HepG2 (cell line): ENCODE measurements at regions not wholly inside any gene's neighbourhood (a gene's known extent, or its start where the extent isn't known, plus 50 kb on each side); places are given as distances from the start of the nearest gene placed in this dataset.

Experiments used
- EZH2 ChIP-seq: conservative IDR thresholded peaks from 2 replicates; pipeline ENCODE4 v1.6.1; 2012; ENCODE audit warnings: mild to moderate bottlenecking, low read depth, low read length, moderate library complexity
- HDAC1 ChIP-seq: sonication (generic); formaldehyde crosslinking; IDR thresholded peaks from 2 replicates; pipeline ENCODE4 v1.5.1; 2020; ENCODE audit warnings: mild to moderate bottlenecking, missing genetic modification reagents
- JARID2 ChIP-seq: sonication (generic); formaldehyde crosslinking; IDR thresholded peaks from 2 replicates; pipeline ENCODE4 v1.8.1; 2023; ENCODE audit warnings: missing genetic modification reagents, inconsistent platforms; ENCODE audit not compliant: insufficient replicate concordance
- PITX1 ChIP-seq: sonication (generic); formaldehyde crosslinking; IDR thresholded peaks from 2 replicates; pipeline ENCODE4 v1.5.1; 2020; ENCODE audit warnings: mild to moderate bottlenecking, missing genetic modification reagents
- POLR2A ChIP-seq, 2 experiments: IDR thresholded peaks; 2 replicates each; pipeline ENCODE4 v1.6.1; 2011; ENCODE audit warnings: low read depth in 2 of 2, low read length in 2 of 2, mild to moderate bottlenecking in 1 of 2, moderate library complexity in 1 of 2; ENCODE audit not compliant: insufficient read depth in 1 of 2
- REL ChIP-seq: sonication (generic); formaldehyde crosslinking; conservative IDR thresholded peaks from 2 replicates; pipeline ENCODE4 v1.8.0; 2022; ENCODE audit warnings: mild to moderate bottlenecking, missing genetic modification reagents, moderate library complexity
- TIGD3 ChIP-seq: sonication (generic); formaldehyde crosslinking; IDR thresholded peaks from 2 replicates; pipeline ENCODE4 v1.5.1; 2020; ENCODE audit warnings: mild to moderate bottlenecking, missing genetic modification reagents, borderline replicate concordance
- ZFP62 ChIP-seq: sonication (generic); formaldehyde crosslinking; IDR thresholded peaks from 2 replicates; pipeline ENCODE4 v1.4.0; 2020; ENCODE audit warnings: missing genetic modification reagents
- ZNF512 ChIP-seq: sonication (generic); formaldehyde crosslinking; IDR thresholded peaks from 2 replicates; pipeline ENCODE4 v1.4.0; 2020; ENCODE audit warnings: mild to moderate bottlenecking, missing genetic modification reagents
- ZNF766 ChIP-seq: sonication (generic); formaldehyde crosslinking; IDR thresholded peaks from 2 replicates; pipeline ENCODE4 v1.5.0; 2020; ENCODE audit warnings: missing genetic modification reagents, borderline replicate concordance
- ZNF776 ChIP-seq: sonication (generic); formaldehyde crosslinking; IDR thresholded peaks from 2 replicates; pipeline ENCODE4 v1.4.0; 2020; ENCODE audit warnings: mild to moderate bottlenecking, missing genetic modification reagents
- TF ChIP-seq, protein P1 (sequence below): sonication (generic); formaldehyde crosslinking; IDR thresholded peaks from 2 replicates; pipeline ENCODE4 v1.5.0; 2020; ENCODE audit warnings: mild to moderate bottlenecking, missing genetic modification reagents, moderate library complexity

DNA sequence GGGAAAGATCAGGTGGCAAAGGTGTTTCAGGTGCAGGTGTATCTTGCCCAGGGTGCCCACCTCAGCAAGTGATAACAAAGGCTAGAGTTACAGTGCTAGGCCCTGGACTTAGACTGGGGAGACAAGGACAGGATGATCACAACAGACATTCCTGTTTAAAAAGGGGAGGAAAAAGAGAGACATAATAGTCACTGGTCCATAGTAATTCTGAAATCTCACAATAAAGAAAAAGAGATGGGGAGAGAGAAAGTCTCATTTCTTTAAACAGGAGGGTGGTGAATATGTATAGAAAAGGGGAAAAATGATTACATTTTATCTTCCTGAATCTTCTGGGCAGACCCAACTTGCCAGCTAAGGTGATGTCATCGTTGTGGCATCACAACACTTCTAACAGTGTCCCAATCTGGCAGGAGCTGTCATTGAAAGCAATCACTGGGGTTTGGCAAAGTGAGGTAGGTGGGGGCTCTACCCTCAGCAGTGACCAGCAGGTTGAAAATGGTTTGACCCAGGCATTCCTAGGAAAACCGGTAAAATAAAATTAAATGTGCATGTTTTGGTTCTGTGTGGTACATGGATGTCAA, 99.5 kb downstream of the ZNF621 start:
- no peak for TF ChIP-seq ZNF776 (CRISPR knock-in tag)
- no peak for TF ChIP-seq HDAC1
- TF ChIP-seq, protein P1, sequence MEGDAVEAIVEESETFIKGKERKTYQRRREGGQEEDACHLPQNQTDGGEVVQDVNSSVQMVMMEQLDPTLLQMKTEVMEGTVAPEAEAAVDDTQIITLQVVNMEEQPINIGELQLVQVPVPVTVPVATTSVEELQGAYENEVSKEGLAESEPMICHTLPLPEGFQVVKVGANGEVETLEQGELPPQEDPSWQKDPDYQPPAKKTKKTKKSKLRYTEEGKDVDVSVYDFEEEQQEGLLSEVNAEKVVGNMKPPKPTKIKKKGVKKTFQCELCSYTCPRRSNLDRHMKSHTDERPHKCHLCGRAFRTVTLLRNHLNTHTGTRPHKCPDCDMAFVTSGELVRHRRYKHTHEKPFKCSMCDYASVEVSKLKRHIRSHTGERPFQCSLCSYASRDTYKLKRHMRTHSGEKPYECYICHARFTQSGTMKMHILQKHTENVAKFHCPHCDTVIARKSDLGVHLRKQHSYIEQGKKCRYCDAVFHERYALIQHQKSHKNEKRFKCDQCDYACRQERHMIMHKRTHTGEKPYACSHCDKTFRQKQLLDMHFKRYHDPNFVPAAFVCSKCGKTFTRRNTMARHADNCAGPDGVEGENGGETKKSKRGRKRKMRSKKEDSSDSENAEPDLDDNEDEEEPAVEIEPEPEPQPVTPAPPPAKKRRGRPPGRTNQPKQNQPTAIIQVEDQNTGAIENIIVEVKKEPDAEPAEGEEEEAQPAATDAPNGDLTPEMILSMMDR (CRISPR knock-in tag), result no peak
- no peak for TF ChIP-seq ZNF766
- TF ChIP-seq EZH2, result no peak
- TF ChIP-seq ZFP62 (CRISPR knock-in tag), result no peak
- no peak for TF ChIP-seq REL (CRISPR knock-in tag)
- no peak for TF ChIP-seq JARID2
- TF ChIP-seq TIGD3 (CRISPR knock-in tag), result no peak
- no peak for TF ChIP-seq PITX1
- no peak for TF ChIP-seq ZNF512
- no peak for TF ChIP-seq POLR2A (IDR thresholded peaks at IDR 0.05; ENCODE audit: insufficient read depth in 1 of 2, low read depth in 2 of 2, low read length in 2 of 2)
